A549 (cell line): ENCODE measurements at regions not wholly inside any gene's neighbourhood (a gene's known extent, or its start where the extent isn't known, plus 50 kb on each side); places are given as distances from the start of the nearest gene placed in this dataset.

Experiments
- ATAC-seq, 2 experiments: fragments of 200-7000 bp in 1 of 2; fragments of >200 bp in 1 of 2; cut with Nextera tagmentation in 1 of 2; cut with Tn5 transposase in 1 of 2; 3 replicates each; pipeline versions ENCODE4 v1.8.0 to v1.9.1; 2018 to 2020; ENCODE audit warnings: mild to moderate bottlenecking in 1 of 2, moderate library complexity in 1 of 2
- CTCF ChIA-PET: fragments of 300-600 bp; sonication (Branson Sonifier 250); formaldehyde crosslinking; extraction: SDS; loops from one replicate; lab custom pipeline; 2021; ENCODE audit warnings: antibody characterized with exemption, inconsistent platforms; lab: Yijun Ruan, JAX
- POLR2A ChIA-PET: fragments of 350-600 bp; formaldehyde crosslinking; extraction: SDS; loops from one replicate; lab custom pipeline; 2021; ENCODE audit warnings: antibody characterized with exemption, inconsistent platforms; lab: Yijun Ruan, JAX
- DNase-seq, 2 experiments: peaks; one replicate each; pipeline versions ENCODE4 v3.0.0 to v3.0.0-alpha.2; 2011 to 2016; ENCODE audit warnings: low read depth in 1 of 2, low spot score in 1 of 2
- FAIRE-seq: peaks from 2 replicates; lab custom pipeline; 2011; peaks lifted over from hg19 to GRCh38; lab: Jason Lieb, UNC
- H3K27ac ChIP-seq, 2 experiments: fragments of >200 bp; sonication (Bioruptor Twin); formaldehyde crosslinking; 3 replicates each; pipeline ENCODE4 v1.5.1; 2016 to 2017
- H3K4me1 ChIP-seq: fragments of >200 bp; sonication (Bioruptor Twin); formaldehyde crosslinking; 3 replicates; pipeline ENCODE4 v1.6.1; 2016
- H3K4me2 ChIP-seq: fragments of >200 bp; sonication (Bioruptor Twin); formaldehyde crosslinking; 3 replicates; pipeline ENCODE4 v1.6.1; 2016
- H3K4me3 ChIP-seq: fragments of >200 bp; sonication (Bioruptor Twin); formaldehyde crosslinking; 3 replicates; pipeline ENCODE4 v1.5.1; 2016
- H3K9me3 ChIP-seq: fragments of >200 bp; sonication (Bioruptor Twin); formaldehyde crosslinking; 3 replicates; pipeline ENCODE4 v1.6.1; 2016
- BHLHE40 ChIP-seq: IDR thresholded peaks from 2 replicates; pipeline ENCODE4 v1.6.1; 2012; ENCODE audit warnings: low read depth, low read length, inconsistent platforms
- CBX2 ChIP-seq: fragments of 200-600 bp; sonication (generic); IDR thresholded peaks from 2 replicates; pipeline ENCODE4 v1.6.1; 2016; ENCODE audit warnings: low read depth, mild to moderate bottlenecking, borderline replicate concordance
- CBX8 ChIP-seq: fragments of 200-600 bp; sonication (generic); IDR thresholded peaks from 2 replicates; pipeline ENCODE4 v1.6.1; 2016
- EP300 ChIP-seq, 2 experiments: fragments of >200 bp; sonication (Bioruptor Twin); formaldehyde crosslinking; IDR thresholded peaks; 2 replicates in 1 of 2; 3 replicates in 1 of 2; pipeline ENCODE4 v1.6.1; 2016 to 2017
- ESRRA ChIP-seq: fragments of 150-350 bp; IDR thresholded peaks from 2 replicates; pipeline ENCODE4 v1.6.1; 2014; ENCODE audit warnings: mild to moderate bottlenecking, low read length, borderline replicate concordance
- FOSL2 ChIP-seq, 2 experiments: fragments of 450-650 bp in 1 of 2; fragments of >200 bp in 1 of 2; sonication (Bioruptor Twin) in 1 of 2; formaldehyde crosslinking; IDR thresholded peaks; 2 replicates each; pipeline versions ENCODE4 v1.5.0 to v1.6.1; 2016 to 2020; ENCODE audit warnings: mild to moderate bottlenecking in 1 of 2, moderate library complexity in 1 of 2
- FOXS1 ChIP-seq: fragments of 250-450 bp; sonication (Bioruptor Pico); IDR thresholded peaks from 2 replicates; pipeline ENCODE4 v1.5.0; 2020; ENCODE audit warnings: mild to moderate bottlenecking, moderate library complexity
- GATA3 ChIP-seq: IDR thresholded peaks from 2 replicates; pipeline ENCODE4 v1.6.1; 2012; ENCODE audit warnings: borderline replicate concordance
- HDAC2 ChIP-seq: fragments of 200-600 bp; sonication (generic); IDR thresholded peaks from 2 replicates; pipeline ENCODE4 v1.6.1; 2016
- HMGXB4 ChIP-seq: fragments of 250-450 bp; sonication (Bioruptor Pico); IDR thresholded peaks from 2 replicates; pipeline ENCODE4 v1.5.0; 2021; ENCODE audit warnings: mild to moderate bottlenecking, moderate library complexity, borderline replicate concordance
- KDM5A ChIP-seq: fragments of 200-600 bp; sonication (generic); IDR thresholded peaks from 2 replicates; pipeline ENCODE4 v1.6.1; 2016; ENCODE audit warnings: antibody characterized with exemption, mild to moderate bottlenecking
- NPAS2 ChIP-seq: fragments of 250-450 bp; sonication (Bioruptor Pico); IDR thresholded peaks from 2 replicates; pipeline ENCODE4 v1.8.0; 2022; ENCODE audit warnings: mild to moderate bottlenecking, moderate library complexity, borderline replicate concordance
- NR3C1 ChIP-seq: fragments of >200 bp; sonication (Bioruptor Twin); formaldehyde crosslinking; IDR thresholded peaks from 3 replicates; pipeline ENCODE4 v1.6.1; 2017
- PHF8 ChIP-seq: fragments of 200-600 bp; sonication (generic); IDR thresholded peaks from 2 replicates; pipeline ENCODE4 v1.6.1; 2016; ENCODE audit warnings: low read depth, mild to moderate bottlenecking, antibody characterized with exemption, moderate library complexity, borderline replicate concordance
- RAD21 ChIP-seq, 2 experiments: fragments of >200 bp in 1 of 2; sonication (Bioruptor Twin) in 1 of 2; formaldehyde crosslinking in 1 of 2; IDR thresholded peaks in 1 of 2; conservative IDR thresholded peaks in 1 of 2; 2 replicates in 1 of 2; 3 replicates in 1 of 2; pipeline ENCODE4 v1.6.1; 2012 to 2018; ENCODE audit warnings: inconsistent platforms in 1 of 2
- RARB ChIP-seq: fragments of 250-450 bp; sonication (Bioruptor Pico); IDR thresholded peaks from 2 replicates; pipeline ENCODE4 v1.8.0; 2021; ENCODE audit warnings: mild to moderate bottlenecking, moderate library complexity
- RCOR1 ChIP-seq: fragments of 150-350 bp; IDR thresholded peaks from 2 replicates; pipeline ENCODE4 v1.6.1; 2014; ENCODE audit warnings: antibody characterized with exemption, low read length, low read depth
- RFX5 ChIP-seq: fragments of 450-650 bp; IDR thresholded peaks from 2 replicates; pipeline ENCODE4 v1.7.1; 2014; ENCODE audit warnings: antibody characterized with exemption, mild to moderate bottlenecking, moderate library complexity
- RNF2 ChIP-seq: fragments of 200-600 bp; sonication (generic); IDR thresholded peaks from 2 replicates; pipeline ENCODE4 v1.6.1; 2016; ENCODE audit warnings: low read depth, mild to moderate bottlenecking, antibody characterized with exemption, moderate library complexity, borderline replicate concordance
- SREBF2 ChIP-seq: fragments of 450-650 bp; IDR thresholded peaks from 2 replicates; pipeline ENCODE4 v1.6.1; 2014; ENCODE audit warnings: mild to moderate bottlenecking, moderate library complexity
- ZC3H11A ChIP-seq: fragments of 450-650 bp; IDR thresholded peaks from 2 replicates; pipeline ENCODE4 v1.6.1; 2014; ENCODE audit warnings: antibody characterized with exemption, mild to moderate bottlenecking
- ZFP36 ChIP-seq: fragments of 450-650 bp; IDR thresholded peaks from 2 replicates; pipeline ENCODE4 v1.6.1; 2014; ENCODE audit warnings: borderline replicate concordance; ENCODE audit not compliant: partially characterized antibody
- ZNF302 ChIP-seq: fragments of 250-450 bp; sonication (Bioruptor Pico); IDR thresholded peaks from 2 replicates; pipeline ENCODE4 v1.9.0; 2021; ENCODE audit warnings: inconsistent platforms, mild to moderate bottlenecking, moderate library complexity
- WGBS: methylation state at CpG from one replicate; pipeline ENCODE4 v1.1.6; 2017; ENCODE audit errors: missing lambda C conversion rate; 5-methylcytosine and 5-hydroxymethylcytosine counted together
- TF ChIP-seq, protein P1 (sequence below): fragments of 450-650 bp; IDR thresholded peaks from 2 replicates; pipeline ENCODE4 v1.6.1; 2014; ENCODE audit warnings: antibody characterized with exemption
- TF ChIP-seq, protein P2 (sequence below): fragments of >200 bp; sonication (Bioruptor Twin); formaldehyde crosslinking; IDR thresholded peaks from 3 replicates; pipeline ENCODE4 v1.5.1; 2016

GRCh38 chr5:66427139-66427442, 169.1 kb upstream of the MAST4 start:
- CTCF ChIA-PET, result no interaction called here
- no peak for DNase-seq

GRCh38 chr5:66436721-66437120, 159.5 kb upstream of the MAST4 start:
- Histone ChIP-seq H3K4me1 (no peaks in the 10 kb centered on the region), H3K27ac (no peak overlapping the region), H3K4me2 (no peak overlapping the region), H3K9me3 (no peaks in the 10 kb centered on the region), H3K4me3 (no peak overlapping the region)
- ChIA-PET POLR2A (no interaction called here), CTCF (no interaction called here)
- ATAC-seq, result peak; percentile 84 to 85
- TF ChIP-seq, protein P1, sequence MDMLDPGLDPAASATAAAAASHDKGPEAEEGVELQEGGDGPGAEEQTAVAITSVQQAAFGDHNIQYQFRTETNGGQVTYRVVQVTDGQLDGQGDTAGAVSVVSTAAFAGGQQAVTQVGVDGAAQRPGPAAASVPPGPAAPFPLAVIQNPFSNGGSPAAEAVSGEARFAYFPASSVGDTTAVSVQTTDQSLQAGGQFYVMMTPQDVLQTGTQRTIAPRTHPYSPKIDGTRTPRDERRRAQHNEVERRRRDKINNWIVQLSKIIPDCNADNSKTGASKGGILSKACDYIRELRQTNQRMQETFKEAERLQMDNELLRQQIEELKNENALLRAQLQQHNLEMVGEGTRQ, result no peak
- peak; percentile 14 to 39; a peak in 2 of 5 replicates for TF ChIP-seq RAD21 (conservative IDR thresholded peaks at IDR 0.05 in 1 of 2, IDR thresholded peaks at IDR 0.05 in 1 of 2)
- TF ChIP-seq RARB (CRISPR knock-in tag), result no peak
- no peak for TF ChIP-seq GATA3
- TF ChIP-seq SREBF2, result no peak
- TF ChIP-seq, protein P2, sequence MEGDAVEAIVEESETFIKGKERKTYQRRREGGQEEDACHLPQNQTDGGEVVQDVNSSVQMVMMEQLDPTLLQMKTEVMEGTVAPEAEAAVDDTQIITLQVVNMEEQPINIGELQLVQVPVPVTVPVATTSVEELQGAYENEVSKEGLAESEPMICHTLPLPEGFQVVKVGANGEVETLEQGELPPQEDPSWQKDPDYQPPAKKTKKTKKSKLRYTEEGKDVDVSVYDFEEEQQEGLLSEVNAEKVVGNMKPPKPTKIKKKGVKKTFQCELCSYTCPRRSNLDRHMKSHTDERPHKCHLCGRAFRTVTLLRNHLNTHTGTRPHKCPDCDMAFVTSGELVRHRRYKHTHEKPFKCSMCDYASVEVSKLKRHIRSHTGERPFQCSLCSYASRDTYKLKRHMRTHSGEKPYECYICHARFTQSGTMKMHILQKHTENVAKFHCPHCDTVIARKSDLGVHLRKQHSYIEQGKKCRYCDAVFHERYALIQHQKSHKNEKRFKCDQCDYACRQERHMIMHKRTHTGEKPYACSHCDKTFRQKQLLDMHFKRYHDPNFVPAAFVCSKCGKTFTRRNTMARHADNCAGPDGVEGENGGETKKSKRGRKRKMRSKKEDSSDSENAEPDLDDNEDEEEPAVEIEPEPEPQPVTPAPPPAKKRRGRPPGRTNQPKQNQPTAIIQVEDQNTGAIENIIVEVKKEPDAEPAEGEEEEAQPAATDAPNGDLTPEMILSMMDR, result 0 out of 3 replicates have a peak, but pooled peaks have one; percentile 11
- TF ChIP-seq ZC3H11A, result no peak
- no peak for TF ChIP-seq FOSL2 (IDR thresholded peaks at IDR 0.05)
- TF ChIP-seq FOSL2 (CRISPR knock-in tag; IDR thresholded peaks at IDR 0.05), result no peak
- TF ChIP-seq NR3C1, result no peak
- TF ChIP-seq RNF2, result no peak
- peak in 1 of 2 experiments; percentile 34 for DNase-seq
- 23% methylated on average over 3 of the region's 3 CpGs for WGBS
- no peak for FAIRE-seq

More at GRCh38 chr5:66427139-66427442, 169.1 kb upstream of the MAST4 start:
- TF ChIP-seq HMGXB4 (CRISPR knock-in tag) (no peak), NPAS2 (CRISPR knock-in tag) (no peak), ZNF302 (no peak), HDAC2 (no peak), KDM5A (no peak), ZFP36 (no peak), FOXS1 (CRISPR knock-in tag) (no peak), PHF8 (no peak), RAD21 (conservative IDR thresholded peaks at IDR 0.05 in 1 of 2, IDR thresholded peaks at IDR 0.05 in 1 of 2) (no peak), CBX2 (no peak), RFX5 (no peak), RCOR1 (no peak), EP300 (IDR thresholded peaks at IDR 0.05) (no peak), BHLHE40 (no peak), ESRRA (no peak), CBX8 (no peak)
- TF ChIP-seq, all 56 proteins: peak for 0
- Histone ChIP-seq H3K4me1 (no peaks in the 10 kb centered on the region), H3K27ac (no peak overlapping the region), H3K9me3 (peaks cover 7% of the 10 kb centered on the region; the same call in 1 of the 3 replicates), H3K4me3 (no peak overlapping the region), H3K4me2 (no peak overlapping the region)
- FAIRE-seq, result no peak
- POLR2A ChIA-PET, result no interaction called here
- no peak for ATAC-seq
- 20% methylated on average over 4 of the region's 4 CpGs for WGBS
